ENCODE measurements at regions not wholly inside any gene's neighbourhood (a gene's known extent, or its start where the extent isn't known, plus 50 kb on each side); places are given as distances from the start of the nearest gene placed in this dataset.
"Not testable (repeated sequence)": the region's sequence is repeated elsewhere in the genome, so short reads cannot be mapped to it uniquely, and the experiment has no call there.

GRCh38 chr17:16870253-16871245 lies 101.4 kb downstream of the TNFRSF13B start:
- TF ChIP-seq CTCF (IDR thresholded peaks at IDR 0.05) (no peak), POLR2A (IDR thresholded peaks at IDR 0.05) (no peak)
- H3K27ac ChIP-seq: no peak overlapping the region
- no peak for DNase-seq
- no peaks in the 10 kb centered on the region for H3K36me3 ChIP-seq
- no peaks in the 10 kb centered on the region for H3K4me1 ChIP-seq
- no peaks in the 10 kb centered on the region for H3K9me3 ChIP-seq
- H3K27me3 ChIP-seq: no peaks in the 10 kb centered on the region
- no peak overlapping the region for H3K4me3 ChIP-seq
- no peak for ATAC-seq
- WGBS, 4 donors: 80 to 87% (median 83%) methylated on average over 22 to 26 of the region's 26 CpGs
- intact Hi-C loops (cut with DNase I): no loop called here

GRCh38 chr17:16869531-16870252 lies 102.2 kb downstream of the TNFRSF13B start:
- H3K4me3 ChIP-seq; intact Hi-C loops (cut with DNase I); H3K9me3 ChIP-seq; H3K4me1 ChIP-seq; DNase-seq; H3K27me3 ChIP-seq; H3K36me3 ChIP-seq; H3K27ac ChIP-seq; ATAC-seq: not testable (repeated sequence)
- 90 to 93% (median 90%) methylated on average over 7 to 10 of the region's 11 CpGs for WGBS, 4 donors

- H3K4me3 ChIP-seq; H3K4me1 ChIP-seq; intact Hi-C loops (cut with DNase I); DNase-seq; H3K27ac ChIP-seq; H3K27me3 ChIP-seq; H3K9me3 ChIP-seq; H3K36me3 ChIP-seq; ATAC-seq: not testable (repeated sequence)
- 91 to 95% (median 93%) methylated on average over 13 of the region's 13 CpGs for WGBS, 4 donors
Observed at GRCh38 chr17:16868616-16869015, 103.3 kb downstream of the TNFRSF13B start.

GRCh38 chr17:16867545-16867944 lies 104.4 kb downstream of the TNFRSF13B start:
- ATAC-seq; H3K27ac ChIP-seq; H3K4me3 ChIP-seq; H3K9me3 ChIP-seq; DNase-seq; H3K36me3 ChIP-seq; intact Hi-C loops (cut with DNase I); H3K4me1 ChIP-seq; H3K27me3 ChIP-seq: not testable (repeated sequence)
- WGBS, 4 donors: 67 to 100% (median 86%) methylated on average over 2 to 3 of the region's 5 CpGs

- H3K36me3 ChIP-seq; H3K27me3 ChIP-seq; H3K4me3 ChIP-seq; H3K27ac ChIP-seq; H3K9me3 ChIP-seq; ATAC-seq; H3K4me1 ChIP-seq; DNase-seq; intact Hi-C loops (cut with DNase I): not testable (repeated sequence)
- WGBS, 4 donors: 93 to 96% (median 94%) methylated on average over 6 of the region's 6 CpGs
Observed at GRCh38 chr17:16866841-16867240, 105.1 kb downstream of the TNFRSF13B start.

- intact Hi-C loops (cut with DNase I): no loop called here
- no peak overlapping the region for H3K4me3 ChIP-seq
- H3K27ac ChIP-seq: no peak overlapping the region
- H3K36me3 ChIP-seq: no peaks in the 10 kb centered on the region
- no peak for TF ChIP-seq CTCF (IDR thresholded peaks at IDR 0.05)
- no peak for TF ChIP-seq POLR2A (IDR thresholded peaks at IDR 0.05)
- H3K9me3 ChIP-seq: no peaks in the 10 kb centered on the region
- H3K27me3 ChIP-seq: no peaks in the 10 kb centered on the region
- 81 to 89% (median 86%) methylated on average over 8 of the region's 8 CpGs for WGBS, 4 donors
- ATAC-seq (no peak), DNase-seq (no peak)
- H3K4me1 ChIP-seq: no peaks in the 10 kb centered on the region
Observed at GRCh38 chr17:16866436-16866835, 105.5 kb downstream of the TNFRSF13B start.

- H3K36me3 ChIP-seq; H3K4me1 ChIP-seq; H3K27ac ChIP-seq; H3K4me3 ChIP-seq; DNase-seq; intact Hi-C loops (cut with DNase I); H3K9me3 ChIP-seq; H3K27me3 ChIP-seq: not testable (repeated sequence)
- peak; percentile 85 to 93 (median 90) for ATAC-seq
- WGBS, 4 donors: 80 to 100% (median 85%) methylated on average over 1 of the region's 8 CpGs
Observed at GRCh38 chr17:16865704-16866103, 106.2 kb downstream of the TNFRSF13B start.

- peak; percentile 39 to 79 (median 54) for ATAC-seq
- H3K27me3 ChIP-seq; H3K36me3 ChIP-seq; DNase-seq; H3K4me3 ChIP-seq; H3K27ac ChIP-seq; H3K4me1 ChIP-seq; intact Hi-C loops (cut with DNase I); H3K9me3 ChIP-seq: not testable (repeated sequence)
- WGBS, 4 donors: 52 to 71% (median 60%) methylated on average over 3 to 6 of the region's 13 CpGs; no CpG with 5 or more reads in 1 of the 4 donors
Observed at GRCh38 chr17:16865077-16865613, 106.8 kb downstream of the TNFRSF13B start.
